ENCODE measurements at regions not wholly inside any gene's neighbourhood (a gene's known extent, or its start where the extent isn't known, plus 50 kb on each side); places are given as distances from the start of the nearest gene placed in this dataset.

- no peak for TF ChIP-seq ZFX (IDR thresholded peaks at IDR 0.05; ENCODE audit: borderline replicate concordance)
- TF ChIP-seq, protein P1, sequence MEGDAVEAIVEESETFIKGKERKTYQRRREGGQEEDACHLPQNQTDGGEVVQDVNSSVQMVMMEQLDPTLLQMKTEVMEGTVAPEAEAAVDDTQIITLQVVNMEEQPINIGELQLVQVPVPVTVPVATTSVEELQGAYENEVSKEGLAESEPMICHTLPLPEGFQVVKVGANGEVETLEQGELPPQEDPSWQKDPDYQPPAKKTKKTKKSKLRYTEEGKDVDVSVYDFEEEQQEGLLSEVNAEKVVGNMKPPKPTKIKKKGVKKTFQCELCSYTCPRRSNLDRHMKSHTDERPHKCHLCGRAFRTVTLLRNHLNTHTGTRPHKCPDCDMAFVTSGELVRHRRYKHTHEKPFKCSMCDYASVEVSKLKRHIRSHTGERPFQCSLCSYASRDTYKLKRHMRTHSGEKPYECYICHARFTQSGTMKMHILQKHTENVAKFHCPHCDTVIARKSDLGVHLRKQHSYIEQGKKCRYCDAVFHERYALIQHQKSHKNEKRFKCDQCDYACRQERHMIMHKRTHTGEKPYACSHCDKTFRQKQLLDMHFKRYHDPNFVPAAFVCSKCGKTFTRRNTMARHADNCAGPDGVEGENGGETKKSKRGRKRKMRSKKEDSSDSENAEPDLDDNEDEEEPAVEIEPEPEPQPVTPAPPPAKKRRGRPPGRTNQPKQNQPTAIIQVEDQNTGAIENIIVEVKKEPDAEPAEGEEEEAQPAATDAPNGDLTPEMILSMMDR (IDR thresholded peaks at IDR 0.05) = no peak
These were observed 482.1 kb upstream of the CITED2 start for GRCh38 chr6:139856562-139856961.
